Astrocyte of the spinal cord (primary cell): ENCODE measurements at regions not wholly inside any gene's neighbourhood (a gene's known extent, or its start where the extent isn't known, plus 50 kb on each side); places are given as distances from the start of the nearest gene placed in this dataset.

ENCODE experiments used
- DNase-seq: peaks from one replicate; pipeline ENCODE4 v3.0.0; 2011; ENCODE audit warnings: low read depth, low spot score
- H3K4me3 ChIP-seq: 2 replicates; pipeline ENCODE4 v1.5.1; 2011; ENCODE audit warnings: low read depth, mild to moderate bottlenecking, low read length, moderate library complexity
- in situ Hi-C: cut with HindIII; loops from 2 replicates; pipeline ENCODE4 v1.10.0; 2017; ENCODE audit warnings: low sequenced_read_pairs
- TF ChIP-seq, protein P1 (sequence below): IDR thresholded peaks from 2 replicates; pipeline ENCODE4 v1.5.1; 2012; ENCODE audit warnings: low read depth, mild to moderate bottlenecking, low read length, inconsistent platforms

DNA sequence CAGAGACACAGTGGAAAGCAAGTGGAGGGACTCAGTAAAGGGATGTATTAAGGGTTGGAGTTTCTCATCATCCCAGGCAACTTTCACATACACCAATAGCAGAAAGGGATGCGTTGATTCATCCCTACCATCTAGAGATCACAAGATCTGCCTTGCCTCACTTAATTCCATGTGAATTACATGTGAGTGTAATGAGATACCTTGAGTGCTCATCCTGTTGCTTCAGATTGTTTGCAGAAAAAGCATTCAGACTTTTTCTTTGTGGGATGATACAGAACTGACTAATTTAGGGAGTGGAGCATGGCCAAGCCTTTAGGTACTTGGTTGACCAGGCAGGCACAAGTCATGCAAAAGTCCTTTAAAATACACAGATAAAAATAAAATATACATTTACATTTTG is 124.8 kb upstream of the SLIT2 start:
- TF ChIP-seq, protein P1, sequence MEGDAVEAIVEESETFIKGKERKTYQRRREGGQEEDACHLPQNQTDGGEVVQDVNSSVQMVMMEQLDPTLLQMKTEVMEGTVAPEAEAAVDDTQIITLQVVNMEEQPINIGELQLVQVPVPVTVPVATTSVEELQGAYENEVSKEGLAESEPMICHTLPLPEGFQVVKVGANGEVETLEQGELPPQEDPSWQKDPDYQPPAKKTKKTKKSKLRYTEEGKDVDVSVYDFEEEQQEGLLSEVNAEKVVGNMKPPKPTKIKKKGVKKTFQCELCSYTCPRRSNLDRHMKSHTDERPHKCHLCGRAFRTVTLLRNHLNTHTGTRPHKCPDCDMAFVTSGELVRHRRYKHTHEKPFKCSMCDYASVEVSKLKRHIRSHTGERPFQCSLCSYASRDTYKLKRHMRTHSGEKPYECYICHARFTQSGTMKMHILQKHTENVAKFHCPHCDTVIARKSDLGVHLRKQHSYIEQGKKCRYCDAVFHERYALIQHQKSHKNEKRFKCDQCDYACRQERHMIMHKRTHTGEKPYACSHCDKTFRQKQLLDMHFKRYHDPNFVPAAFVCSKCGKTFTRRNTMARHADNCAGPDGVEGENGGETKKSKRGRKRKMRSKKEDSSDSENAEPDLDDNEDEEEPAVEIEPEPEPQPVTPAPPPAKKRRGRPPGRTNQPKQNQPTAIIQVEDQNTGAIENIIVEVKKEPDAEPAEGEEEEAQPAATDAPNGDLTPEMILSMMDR: no peak
- in situ Hi-C loops: no loop called here
- H3K4me3 ChIP-seq: no peak overlapping the region
- DNase-seq: peak; percentile 23

DNA sequence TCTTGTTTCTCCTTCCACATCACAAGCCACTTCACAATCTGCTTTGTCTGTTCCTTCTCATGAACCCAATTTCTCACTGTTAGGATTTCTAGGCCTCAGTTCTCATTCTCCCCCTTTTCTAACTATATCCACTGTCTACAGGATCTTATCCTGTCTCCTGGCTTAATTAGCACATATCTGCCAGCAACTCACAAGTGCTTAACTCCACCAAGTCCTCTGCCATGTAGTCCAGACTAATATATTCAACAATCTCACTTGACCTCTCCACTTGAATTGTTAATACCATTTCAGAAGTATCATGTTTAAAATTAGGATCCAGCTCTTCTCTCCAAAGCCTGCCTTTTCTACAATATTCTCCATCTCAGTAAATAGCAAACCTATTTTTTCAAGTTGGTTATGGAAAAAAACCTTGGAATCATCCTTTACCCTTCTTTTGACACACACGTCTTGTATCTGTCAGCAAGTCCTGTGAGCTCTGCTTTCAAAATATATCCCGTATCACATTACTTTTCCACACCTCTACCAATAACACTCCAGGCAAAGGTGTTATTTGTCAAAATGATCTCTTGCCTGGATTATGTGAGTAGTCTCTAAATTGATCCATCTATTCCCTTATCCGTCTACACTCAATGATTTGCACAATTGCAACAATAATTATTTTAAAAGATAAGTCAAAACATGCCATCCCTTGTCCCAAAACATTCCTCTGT is 127.2 kb upstream of the SLIT2 start:
- TF ChIP-seq, protein P1: no peak
- no peak for DNase-seq
- in situ Hi-C loops: no loop called here

DNA sequence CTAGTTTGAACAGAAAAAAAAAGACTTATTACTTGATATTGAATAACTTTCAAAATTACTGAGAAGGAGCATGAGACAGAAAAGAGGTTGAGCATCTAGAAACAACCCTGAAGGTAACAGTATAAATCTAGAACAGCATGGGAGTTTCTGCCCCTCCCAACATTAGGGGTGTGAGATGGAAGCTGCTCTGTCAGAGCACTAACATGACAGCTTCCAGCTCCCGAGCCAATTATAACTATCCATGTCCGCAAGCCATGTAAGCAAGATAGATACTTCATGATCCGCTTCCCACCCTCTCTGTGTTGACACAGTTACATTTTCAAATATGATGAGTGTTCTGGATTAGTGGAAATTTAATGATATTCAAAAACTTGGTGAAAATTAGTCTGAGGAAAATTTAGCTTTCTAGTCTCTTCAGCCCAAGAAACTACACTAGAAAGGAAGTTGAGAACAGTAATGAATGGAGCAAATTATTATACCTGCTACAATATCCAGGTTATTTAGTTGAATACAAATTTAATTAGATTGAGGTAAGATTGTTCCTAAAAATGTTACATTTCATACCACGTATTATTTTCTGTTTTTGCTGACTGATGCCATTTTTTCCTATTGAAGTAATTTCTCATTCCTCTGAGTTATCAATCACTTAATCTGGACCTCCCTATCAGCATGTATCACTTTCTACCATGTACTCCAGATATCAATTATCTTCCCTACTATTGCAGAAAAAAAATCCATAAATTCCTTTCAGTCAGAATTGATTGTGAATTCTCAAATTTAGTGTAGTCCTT is 129.3 kb upstream of the SLIT2 start:
- TF ChIP-seq, protein P1: no peak
- no peak for DNase-seq
- no peak overlapping the region for H3K4me3 ChIP-seq
- in situ Hi-C loops: no loop called here

More for the DNA sequence above, 127.2 kb upstream of the SLIT2 start:
- H3K4me3 ChIP-seq: no peak overlapping the region

DNA sequence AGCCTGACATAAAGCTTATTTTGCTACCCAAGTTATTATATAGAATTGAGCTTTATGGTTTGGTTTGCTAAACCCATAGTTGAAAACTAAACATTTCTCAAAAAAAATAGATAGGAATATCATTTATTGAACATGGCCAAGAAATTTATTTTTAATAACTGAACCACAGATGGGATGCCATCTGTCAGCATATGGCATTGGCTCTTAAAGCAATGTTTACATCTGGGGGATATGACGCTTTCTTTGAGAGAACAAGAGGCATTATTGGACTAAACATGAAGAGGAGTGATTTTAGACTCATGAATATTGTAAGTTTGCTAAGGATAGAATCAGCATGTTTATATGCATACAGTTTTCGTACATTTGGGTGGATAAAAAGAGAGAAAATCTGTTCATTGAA is 132.6 kb upstream of the SLIT2 start:
- in situ Hi-C loops: no loop called here
- no peak overlapping the region for H3K4me3 ChIP-seq
- TF ChIP-seq, protein P1: no peak
- no peak for DNase-seq

DNA sequence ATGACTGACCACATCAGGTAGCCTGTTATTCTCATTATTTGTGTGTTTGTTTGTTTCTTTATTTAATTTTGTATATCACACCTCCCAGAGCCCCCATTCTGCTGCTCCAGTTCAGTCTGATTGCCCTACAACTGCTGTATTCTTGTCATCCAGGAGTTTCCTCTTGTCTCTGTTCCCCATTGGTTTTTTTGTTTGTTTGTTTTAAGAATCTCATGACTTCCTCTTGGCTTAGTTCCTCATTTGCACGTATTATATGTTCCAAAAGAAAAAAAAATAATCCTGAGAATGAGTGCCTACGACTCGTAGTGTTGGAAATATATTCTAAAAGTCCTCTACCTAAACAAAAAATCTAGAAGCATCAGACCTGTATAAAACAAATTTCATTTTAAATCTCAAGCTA is 142.3 kb upstream of the SLIT2 start:
- H3K4me3 ChIP-seq: no peak overlapping the region
- TF ChIP-seq, protein P1: no peak
- peak; percentile 38 for DNase-seq
- in situ Hi-C loops: no loop called here

DNA sequence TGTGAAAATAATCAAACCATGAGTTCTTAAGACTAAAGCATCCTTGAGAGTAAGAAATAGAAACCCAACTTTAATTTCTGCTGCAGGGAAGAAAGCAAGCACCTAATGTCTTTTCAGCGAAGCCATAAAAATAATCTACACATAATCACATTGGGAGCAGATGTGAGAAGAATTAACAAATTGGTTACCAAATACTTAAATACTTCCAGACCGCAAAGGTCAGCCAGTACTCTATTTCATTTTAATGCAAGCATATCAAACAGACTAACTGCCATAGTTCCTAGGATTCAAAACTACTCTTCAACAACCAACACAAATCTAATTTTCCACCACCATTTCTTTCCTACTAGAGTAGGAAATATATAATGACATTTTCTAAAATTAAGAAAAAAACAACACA is 144.8 kb upstream of the SLIT2 start:
- no peak overlapping the region for H3K4me3 ChIP-seq
- DNase-seq: no peak
- TF ChIP-seq, protein P1: no peak
- in situ Hi-C loops: no loop called here
